ENCODE measurements at regions not wholly inside any gene's neighbourhood (a gene's known extent, or its start where the extent isn't known, plus 50 kb on each side); places are given as distances from the start of the nearest gene placed in this dataset.
"Not testable (repeated sequence)": the region's sequence is repeated elsewhere in the genome, so short reads cannot be mapped to it uniquely, and the experiment has no call there.

DNA sequence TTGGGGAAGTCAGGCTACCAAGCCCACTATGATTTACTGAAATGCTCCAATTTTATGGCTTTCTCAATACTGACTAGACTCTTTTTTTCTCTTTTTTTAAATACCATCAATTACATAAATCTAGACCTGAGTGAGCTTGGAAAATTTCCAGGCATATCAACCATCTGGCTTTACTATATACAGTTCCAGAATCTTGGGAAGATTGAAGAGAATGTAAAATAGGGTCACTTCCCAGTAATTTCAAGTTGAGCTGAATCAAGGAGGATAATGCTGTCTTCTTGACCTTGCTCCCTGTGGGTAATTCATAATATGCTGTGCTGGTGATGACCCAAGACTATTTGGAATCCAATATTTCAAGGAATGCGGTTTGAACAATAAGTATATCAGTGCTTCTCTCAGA, 108.1 kb downstream of the MAP3K21 start:
- no peak for DNase-seq (ENCODE audit: low read depth in 2 of 2)

DNA sequence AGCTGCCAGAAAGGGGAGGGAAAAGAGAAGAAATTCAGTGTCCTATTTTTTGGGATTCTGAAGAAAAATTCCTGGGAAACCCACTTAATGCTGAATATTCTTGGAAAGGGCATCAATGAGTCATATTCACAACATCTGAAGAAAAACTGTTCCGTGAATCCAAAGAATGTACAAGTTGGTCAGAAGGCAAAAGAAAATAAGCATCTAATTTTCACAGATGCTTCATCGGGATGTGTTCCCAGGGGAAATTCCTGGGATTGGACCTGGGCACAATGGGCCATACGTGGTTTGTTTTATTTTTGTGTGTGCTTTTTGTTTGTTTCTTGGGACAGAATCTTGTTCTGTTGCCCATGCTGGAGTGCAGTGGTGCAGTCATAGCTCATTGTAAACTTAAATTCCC, 112.2 kb downstream of the MAP3K21 start:
- DNase-seq (ENCODE audit: low read depth in 2 of 2): no peak

DNA sequence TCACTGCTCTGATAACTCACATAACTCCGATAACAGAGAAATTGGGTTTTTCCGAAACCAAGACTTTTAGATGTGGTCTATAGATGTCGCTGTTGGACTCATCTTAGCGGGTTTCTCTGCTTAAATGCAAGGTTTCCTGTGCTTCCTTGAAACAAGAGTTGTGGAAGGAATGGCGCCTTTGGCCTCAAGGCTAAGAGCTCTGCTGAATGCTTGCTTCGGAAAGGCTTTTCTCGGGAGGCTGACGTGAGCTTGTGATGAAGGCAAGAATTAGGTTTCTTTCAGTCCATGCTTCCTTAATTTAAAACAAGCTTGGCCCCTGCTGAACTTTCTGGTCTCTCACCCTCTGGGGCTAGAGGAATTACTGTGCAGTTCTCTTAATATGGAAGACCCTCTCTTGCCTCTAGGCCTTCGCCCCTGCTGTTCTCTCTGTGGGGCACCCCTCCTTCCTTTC, 113.5 kb downstream of the MAP3K21 start:
- DNase-seq (ENCODE audit: low read depth in 2 of 2): no peak

DNA sequence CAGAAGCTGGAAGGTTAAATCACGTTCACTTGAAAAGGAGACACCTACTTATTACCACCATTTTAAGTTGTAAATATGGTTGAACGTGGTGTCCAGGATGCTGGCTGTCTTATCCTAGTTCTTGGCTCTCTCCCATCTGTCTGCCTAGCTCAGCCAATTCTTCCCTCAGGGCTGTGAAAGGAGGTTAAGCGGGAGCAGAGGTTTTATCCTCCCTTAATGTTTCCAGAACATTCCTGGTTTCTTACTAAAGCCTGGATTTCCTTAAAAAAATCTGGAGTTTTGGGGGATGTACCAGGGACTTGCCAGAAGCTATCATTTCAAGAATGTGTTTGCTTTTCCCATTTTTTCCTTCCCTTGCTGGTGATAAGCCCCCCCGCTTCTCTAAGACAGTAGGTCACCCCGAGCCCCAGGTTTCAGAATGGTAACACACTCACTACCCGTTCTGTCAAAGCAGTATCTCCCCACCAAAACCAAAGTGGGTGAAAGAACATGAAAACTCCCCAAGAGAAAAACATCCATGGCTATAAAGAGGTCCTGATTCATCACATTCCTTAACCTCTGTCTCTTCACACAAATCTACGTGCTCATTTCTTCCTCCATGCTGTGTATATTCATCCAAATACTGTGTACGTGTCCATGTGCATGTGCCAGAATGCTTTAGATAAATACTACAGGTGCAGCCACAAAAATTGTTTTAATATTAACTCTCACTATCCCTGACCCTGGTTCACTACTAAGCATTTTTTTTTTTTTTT, 114.7 kb downstream of the MAP3K21 start:
- DNase-seq (ENCODE audit: low read depth in 2 of 2): no peak

DNA sequence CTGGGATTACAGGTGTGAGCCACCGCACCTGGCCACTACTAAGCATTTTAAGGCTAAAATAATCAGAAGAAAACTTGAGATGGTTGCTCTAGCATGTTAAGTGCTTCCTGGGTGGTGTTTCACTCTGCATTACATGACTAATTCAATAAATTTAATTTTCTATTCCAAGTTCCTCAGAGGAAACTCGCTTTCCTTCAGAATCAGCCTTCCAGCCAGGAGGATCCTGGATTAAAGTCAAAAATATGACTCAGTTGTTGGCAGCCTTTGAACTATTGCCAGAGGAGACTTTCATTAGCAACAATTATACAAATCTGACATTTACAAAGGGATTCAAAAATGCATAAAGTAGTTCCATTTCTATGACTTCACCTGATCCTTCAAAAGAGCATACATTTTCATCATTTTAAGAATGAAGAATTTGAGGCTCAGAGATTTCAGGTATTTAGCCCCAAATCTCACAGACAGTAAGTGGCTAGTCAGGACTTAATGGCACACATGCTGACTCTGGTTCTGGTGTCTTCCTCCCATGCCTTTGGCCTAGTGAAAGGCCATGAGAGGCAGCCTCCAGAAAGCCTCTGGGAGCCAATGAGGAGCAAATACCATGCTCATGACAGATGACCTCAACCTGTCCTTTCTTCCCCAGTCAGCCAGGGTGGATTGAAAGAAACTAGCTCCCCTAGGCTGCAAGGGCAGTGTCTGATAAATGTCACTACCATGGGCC, 115.7 kb downstream of the MAP3K21 start:
- no peak for DNase-seq (ENCODE audit: low read depth in 2 of 2)

DNA sequence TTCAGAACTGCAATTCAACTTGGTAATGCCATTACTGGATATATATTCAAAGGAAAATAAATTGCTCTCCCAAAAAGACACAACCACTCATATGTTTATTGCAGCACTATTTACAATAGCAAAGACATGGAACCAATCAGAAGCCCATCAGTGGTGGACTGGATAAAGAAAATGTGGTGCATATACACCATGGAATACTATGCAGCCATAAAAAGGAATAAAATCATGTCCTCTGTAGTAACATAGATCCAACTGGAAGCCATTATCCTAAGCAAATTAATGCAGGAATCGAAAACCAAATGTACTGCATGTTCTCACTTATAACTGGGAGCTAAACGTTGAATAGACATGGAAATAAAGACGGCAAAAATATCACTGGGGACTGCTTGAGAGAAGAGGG, 117.0 kb downstream of the MAP3K21 start:
- DNase-seq (ENCODE audit: low read depth in 2 of 2): no peak

DNA sequence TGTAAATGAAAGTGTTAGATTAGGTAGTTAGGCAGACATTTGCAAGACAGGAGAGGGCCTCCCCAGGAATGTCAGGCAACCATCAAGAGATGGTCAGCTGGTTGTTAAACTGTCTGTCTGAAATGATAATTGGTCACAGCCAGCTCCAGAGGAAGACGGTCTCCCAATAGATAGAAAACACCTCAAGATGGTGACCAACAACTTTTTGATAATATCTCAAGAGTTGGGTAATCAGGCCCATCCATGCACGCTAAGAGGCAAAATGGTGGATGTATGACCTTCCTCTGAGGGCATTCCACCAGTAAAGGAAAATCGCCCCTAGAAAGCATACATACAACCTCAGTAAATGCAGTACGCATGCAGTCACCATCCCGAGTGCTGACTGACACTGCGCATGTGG, 118.2 kb downstream of the MAP3K21 start:
- no peak for DNase-seq (ENCODE audit: low read depth in 2 of 2)

DNA sequence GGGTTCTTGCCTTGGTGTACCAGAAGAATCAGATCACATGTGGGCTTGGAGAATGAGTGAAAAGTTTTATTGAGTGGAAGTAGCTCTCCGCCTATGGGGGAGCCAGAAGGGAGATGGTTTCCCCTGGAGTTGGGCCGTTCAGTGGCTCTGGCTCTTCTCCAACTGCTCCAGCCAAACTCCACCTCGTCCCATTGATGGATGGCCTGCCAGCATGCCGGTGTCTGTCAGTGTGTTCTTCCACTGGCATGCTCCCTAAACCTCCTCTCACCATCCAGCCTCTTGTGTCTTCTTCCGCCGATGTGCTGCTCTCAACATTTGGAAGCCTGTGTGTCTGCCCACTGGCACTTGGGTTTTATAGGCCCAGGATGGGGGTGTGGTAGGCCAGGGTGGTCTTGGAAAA, 119.4 kb downstream of the MAP3K21 start:
- no peak for DNase-seq (ENCODE audit: low read depth in 2 of 2)

DNA sequence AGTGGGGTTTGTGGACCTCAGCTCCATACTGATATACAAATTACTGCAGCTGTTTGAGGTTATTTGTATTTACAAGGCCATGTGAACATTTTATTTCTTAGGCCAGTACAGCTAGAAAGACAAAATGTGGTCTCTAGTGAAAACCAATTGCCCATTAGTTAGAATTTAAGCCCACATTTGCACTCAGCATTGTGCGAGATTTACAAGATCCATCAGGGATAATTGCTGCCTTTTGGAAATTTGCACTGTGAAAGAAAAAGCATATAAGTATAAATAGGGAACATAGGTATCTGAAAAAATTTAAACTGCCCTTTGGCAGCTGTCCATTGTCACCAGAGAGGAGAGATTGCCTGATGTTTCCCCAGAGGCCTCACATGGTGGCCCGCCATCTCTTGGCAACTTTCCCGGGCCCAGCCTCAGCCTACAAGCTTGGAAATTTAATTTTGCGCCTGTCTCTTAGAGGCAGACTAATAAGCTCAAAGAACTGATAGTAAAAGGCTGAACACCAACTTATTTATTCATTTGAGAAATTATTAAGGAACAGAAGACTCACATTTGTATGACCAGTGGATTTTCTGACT, 120.7 kb downstream of the MAP3K21 start:
- no peak for DNase-seq (ENCODE audit: low read depth in 2 of 2)

DNA sequence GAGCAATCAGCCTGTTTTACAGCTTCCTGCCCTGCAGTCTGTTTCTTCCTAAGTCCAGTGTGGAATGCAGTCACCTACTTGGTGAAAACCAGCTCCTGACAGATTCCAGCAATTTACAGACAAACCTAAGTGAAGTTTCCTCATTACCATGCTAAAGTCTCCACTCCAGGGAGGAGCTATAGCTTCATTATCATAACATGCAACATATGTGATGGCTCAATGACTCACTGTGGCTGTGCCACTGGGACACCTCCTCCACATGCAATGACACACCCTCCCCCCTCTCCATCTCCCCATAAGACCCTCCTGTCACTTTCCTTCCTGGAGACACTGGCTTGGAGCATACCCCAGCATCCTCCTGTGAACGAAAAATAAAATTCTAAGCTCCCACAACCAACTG, 125.2 kb downstream of the MAP3K21 start:
- no peak for DNase-seq (ENCODE audit: low read depth in 2 of 2)

DNA sequence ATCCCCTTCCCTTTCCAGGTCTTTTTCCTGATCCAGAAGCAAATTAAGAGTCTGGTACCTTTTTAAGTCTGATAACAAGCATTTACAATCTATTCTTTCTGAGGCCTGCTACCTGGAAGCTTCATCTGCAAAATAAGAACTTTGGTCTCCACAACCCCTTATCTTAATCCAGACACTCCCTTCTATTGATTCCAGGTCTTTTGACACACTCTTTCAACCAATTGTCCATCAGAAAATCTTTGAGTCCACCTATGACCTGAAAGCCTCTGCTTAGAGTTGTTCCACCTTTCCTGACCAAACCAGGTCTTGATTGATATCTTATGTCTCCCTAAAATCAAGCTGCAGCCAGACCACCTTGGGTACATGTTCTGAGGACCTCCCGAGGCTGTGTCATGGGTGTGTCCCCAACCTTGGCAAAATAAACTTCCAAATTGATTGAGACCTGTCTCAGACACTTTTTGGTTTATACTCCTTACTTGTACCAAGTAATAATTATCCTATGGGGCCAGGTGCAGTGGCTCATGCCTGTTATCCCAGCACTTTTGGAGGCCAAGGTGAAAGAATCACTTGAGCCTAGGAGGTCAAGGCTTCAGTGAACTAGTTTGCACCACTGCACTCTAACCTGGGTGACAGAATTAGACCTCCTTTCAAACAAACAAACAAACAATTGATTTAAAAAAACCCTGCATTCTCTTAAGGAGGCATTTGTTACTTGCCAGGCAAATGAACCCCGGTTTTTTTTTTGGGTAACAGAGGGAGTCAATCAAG, 126.1 kb downstream of the MAP3K21 start:
- DNase-seq (ENCODE audit: low read depth in 2 of 2): no peak

DNA sequence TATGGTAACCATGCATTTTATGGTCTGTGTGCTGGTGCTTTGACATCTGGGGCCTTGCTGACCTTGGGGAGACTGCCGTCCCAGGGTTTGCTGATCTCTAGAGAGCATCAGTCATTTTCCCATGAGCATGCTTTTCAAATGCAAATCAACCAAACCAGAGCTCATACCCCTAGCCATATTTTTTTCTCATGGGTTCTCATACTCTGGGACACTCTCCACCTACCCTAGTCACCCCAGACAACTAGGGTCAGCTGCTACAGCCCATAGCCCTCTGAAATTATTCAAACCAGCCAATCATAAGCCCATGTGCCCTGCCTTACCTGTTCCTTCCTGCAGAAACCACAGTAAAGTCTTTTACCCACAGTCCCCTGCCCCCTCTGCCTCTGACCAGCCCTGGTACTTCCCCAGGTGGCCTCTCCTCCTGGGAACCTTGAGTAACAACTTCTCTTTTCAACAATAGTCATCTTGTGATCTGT, 132.0 kb downstream of the MAP3K21 start:
- DNase-seq (ENCODE audit: low read depth in 2 of 2): no peak

DNA sequence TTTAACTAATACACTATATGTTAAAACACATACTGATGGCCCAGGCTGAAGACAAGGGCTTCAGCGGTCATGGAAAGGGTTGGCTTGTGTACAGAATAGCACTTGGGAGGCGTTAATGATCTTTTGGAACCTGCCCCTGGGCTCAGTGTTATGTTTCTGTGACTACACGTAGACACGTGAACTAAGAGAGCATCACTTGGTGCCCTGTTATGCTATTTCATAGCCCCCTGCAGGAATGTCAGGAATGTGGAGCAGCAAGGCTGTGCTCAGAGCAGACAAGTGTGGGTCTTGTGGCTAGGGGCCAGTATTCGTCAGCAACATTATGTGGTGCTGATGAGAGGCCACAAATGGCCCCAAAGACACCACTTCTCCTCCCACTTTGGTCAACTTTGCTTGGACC, 132.4 kb downstream of the MAP3K21 start:
- no peak for DNase-seq (ENCODE audit: low read depth in 2 of 2)

DNA sequence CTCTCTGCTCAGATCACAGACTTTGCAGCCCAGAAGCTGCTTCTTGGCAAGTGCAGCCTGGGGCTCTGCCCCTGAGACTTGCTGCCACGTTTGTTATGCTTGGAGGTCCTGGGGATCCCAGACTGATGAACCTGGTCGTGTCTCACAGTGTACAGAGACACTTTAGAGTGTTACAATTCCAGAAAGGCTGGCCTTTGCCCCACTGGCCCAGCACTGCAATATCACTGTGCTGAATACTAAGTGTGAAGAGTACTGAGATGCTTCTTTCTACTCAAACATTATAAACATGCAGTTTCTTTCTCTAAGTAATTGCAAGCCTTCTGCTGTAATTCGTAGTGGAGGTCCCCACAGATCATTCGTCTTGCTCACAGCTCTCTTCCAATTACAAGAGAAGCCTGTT, 133.2 kb downstream of the MAP3K21 start:
- no peak for DNase-seq (ENCODE audit: low read depth in 2 of 2)

DNA sequence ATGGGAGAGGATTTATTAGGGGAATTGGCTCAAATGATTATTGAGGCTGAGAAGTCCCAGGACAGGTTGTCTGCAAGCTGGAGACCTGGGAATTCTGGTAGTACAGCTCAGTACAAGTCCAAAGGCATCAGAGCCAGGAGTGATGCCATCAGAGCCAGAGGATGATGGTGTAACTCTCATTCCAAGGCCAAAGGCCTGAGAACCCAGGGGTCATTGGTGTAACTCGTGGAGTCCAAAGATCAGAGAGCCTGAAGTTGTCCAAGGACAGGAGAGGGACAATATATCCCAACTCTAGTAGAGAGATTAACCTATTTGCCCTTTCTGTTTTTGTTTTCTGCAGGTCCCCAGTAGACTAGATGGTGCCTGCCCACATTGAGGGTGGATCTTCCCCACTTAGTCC, 134.3 kb downstream of the MAP3K21 start:
- no peak for DNase-seq (ENCODE audit: low read depth in 2 of 2)

DNA sequence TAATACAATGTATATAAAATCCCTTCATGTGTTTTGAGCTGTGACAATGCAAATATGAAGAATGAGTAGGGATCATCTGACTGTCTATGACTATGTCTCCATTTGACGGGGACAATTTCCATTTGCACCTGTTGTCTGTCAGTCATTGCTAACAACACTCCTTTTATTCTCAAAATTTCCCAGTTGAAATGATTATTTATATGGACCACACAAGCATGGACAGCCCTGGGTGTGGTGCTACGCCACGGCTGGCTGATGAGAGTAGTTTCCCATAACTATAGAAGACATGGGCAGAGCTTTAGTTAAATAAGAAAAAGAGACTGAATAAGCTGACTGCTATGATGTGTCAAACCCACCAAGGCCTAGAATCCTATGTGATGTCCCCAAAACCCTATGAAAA, 135.8 kb downstream of the MAP3K21 start:
- no peak for DNase-seq (ENCODE audit: low read depth in 2 of 2)

DNA sequence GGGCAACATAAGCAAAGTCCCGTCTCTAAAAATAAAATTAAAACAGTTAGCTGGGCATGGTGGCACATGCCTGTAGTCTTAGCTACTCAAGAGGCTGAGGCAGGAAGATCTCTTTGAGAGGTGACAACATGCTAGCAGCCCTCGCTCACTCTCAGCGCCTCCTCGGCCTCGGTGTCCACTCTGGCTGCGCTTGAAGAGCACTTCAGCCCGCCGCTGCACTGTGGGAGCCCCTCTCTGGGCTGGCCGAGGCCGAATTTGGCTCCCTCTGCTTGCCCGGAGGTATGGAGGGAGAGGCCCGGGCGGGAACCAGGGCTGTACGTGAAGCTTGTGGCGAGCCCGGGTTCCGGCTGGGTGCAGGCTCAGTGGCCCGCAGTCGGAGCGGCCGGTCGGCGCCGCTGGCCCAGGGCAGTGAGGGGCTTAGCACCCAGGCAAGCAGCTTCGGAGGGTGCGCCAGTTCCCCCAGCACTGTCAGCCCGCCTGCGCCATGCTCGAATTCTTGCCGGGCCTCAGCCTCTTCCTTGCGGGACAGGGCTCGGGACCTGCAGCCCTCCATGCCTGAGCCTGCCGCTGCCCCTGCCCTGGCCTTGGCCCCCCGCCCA, 138.3 kb downstream of the MAP3K21 start:
- DNase-seq (ENCODE audit: low read depth in 2 of 2): no peak

DNA sequence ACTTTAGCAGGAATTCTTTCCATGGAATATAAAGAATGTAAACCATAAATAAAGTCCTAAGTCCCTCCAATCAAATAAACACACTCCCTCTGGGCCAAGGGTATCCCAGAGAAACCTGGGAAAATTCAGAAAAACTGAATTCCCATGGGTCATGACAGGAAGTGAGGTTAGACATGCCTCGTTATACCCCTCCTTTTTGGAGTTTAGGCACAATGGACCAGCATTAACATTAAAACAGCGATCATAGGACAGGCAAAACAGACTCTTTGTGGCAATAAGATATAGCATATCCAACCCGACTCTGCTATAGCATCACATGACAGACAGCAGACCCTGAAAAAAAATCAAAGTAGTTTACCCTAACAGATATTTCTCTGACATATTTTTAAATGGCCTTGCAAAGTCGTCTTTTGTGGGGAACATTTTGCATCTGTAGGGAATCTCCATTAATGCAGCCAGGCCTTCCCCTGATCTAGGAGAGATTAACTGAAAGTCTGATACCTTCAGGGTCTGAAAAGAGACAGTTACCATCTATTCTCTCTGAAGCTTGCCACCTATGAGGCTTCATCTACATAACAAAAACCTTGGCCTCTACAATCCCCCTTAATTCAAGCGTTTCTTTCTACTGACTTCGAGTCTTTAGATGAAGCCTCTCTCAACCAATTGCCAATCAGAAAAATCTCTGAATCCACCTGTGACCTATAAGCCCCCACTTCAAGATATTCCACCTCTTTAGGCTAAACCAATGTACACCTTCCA, 143.0 kb upstream of the KCNK1 start:
- no peak for DNase-seq (ENCODE audit: low read depth in 2 of 2)

DNA sequence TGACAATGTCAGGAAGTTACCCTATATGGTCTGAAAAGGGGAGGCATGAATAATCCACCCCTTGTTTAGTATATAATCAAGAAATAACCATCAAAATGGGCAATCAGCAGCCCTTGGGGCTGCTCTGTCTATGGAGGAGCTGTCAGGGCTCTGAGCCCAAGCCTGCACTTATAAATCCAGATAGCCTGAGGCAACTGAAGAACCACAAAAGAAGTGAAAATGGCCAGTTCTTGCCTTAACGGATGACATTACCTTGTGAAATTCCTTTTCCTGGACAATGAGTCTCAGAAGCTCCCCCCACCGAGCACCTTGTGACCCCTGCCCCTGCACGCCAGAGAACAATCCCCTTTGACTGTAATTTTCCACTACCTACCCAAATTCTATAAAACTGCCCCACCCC, 142.1 kb upstream of the KCNK1 start:
- DNase-seq (ENCODE audit: low read depth in 2 of 2): not testable (repeated sequence)

DNA sequence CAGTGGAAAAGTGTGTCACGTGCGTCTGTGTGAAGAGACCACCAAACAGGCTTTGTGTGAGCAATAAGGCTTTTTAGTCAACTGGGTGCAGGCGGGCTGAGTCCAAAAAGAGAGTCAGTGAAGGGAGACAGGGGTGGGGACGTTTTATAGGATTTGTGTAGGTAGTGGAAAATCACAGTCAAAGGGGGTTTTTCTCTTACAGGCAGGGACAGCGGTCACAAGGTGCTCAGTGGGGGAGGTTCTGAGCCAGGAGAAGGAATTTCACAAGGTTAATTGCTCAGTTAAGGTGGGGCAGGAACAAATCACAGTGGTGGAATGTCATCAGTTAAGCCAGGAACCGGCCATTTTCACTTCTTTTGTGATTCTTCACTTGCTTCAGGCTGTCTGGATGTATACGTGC, 141.1 kb upstream of the KCNK1 start:
- DNase-seq (ENCODE audit: low read depth in 2 of 2): not testable (repeated sequence)
